HCT116 (cell line): ENCODE measurements at regions not wholly inside any gene's neighbourhood (a gene's known extent, or its start where the extent isn't known, plus 50 kb on each side); places are given as distances from the start of the nearest gene placed in this dataset.

Experiments used
- ATAC-seq: fragments of 200-7000 bp; cut with Tn5 transposase; 2 replicates; pipeline ENCODE4 v1.9.1; 2020; ENCODE audit warnings: mild to moderate bottlenecking, moderate library complexity
- BruUV-seq: library from RNA; stranded (reverse); fragments of 400-500 nt; replicated peaks from 2 replicates; lab custom pipeline; 2021; lab: Mats Ljungman, UMichigan
- CTCF ChIA-PET: fragments of 300-600 bp; sonication (Branson Sonifier 250); formaldehyde crosslinking; loops from one replicate; lab custom pipeline; 2021; ENCODE audit warnings: antibody characterized with exemption; lab: Charles Lee
- POLR2A ChIA-PET: fragments of 300-600, 350-600 bp; sonication (Branson Sonifier 250); formaldehyde crosslinking; loops from one replicate; lab custom pipeline; 2021; ENCODE audit warnings: antibody characterized with exemption; lab: Charles Lee
- RAD21 ChIA-PET, 2 experiments: fragments of 300-600 bp; sonication (Branson Sonifier 250); formaldehyde crosslinking; loops; one replicate each; lab custom pipeline; 2023; ENCODE audit warnings: low total read pairs in 2 of 2; ENCODE audit not compliant: uncharacterized antibody in 2 of 2, unreplicated experiment in 2 of 2, low non-redundant PET in 1 of 2; lab: Charles Lee
- DNase-seq: peaks from one replicate; pipeline ENCODE4 v3.0.0-alpha.2; 2010; ENCODE audit warnings: low read depth, low spot score
- H2AFZ ChIP-seq: fragments of 200-600 bp; shearing (Covaris generic), sonication (generic); 2 replicates; pipeline ENCODE4 v1.6.1; 2017; ENCODE audit warnings: low read depth, mixed run types, mixed read lengths, antibody characterized with exemption, low read length; ENCODE audit not compliant: poor library complexity, severe bottlenecking
- H3K27ac ChIP-seq: 2 replicates; pipeline ENCODE4 v1.5.1; 2012; ENCODE audit warnings: low read depth, low read length
- H3K27me3 ChIP-seq: fragments of 200-600 bp; sonication (generic); 2 replicates; pipeline ENCODE4 v1.6.1; 2016; ENCODE audit warnings: mixed run types, low read length, mixed read lengths; ENCODE audit not compliant: insufficient read depth
- H3K36me3 ChIP-seq, 2 experiments: fragments of 200-500 bp in 1 of 2; fragments of 200-600 bp in 1 of 2; sonication (Bioruptor generic) in 1 of 2; sonication (generic) in 1 of 2; 2 replicates each; pipeline versions ENCODE4 v1.5.1 to v1.6.1; 2014 to 2016; ENCODE audit warnings: low read length in 2 of 2, inconsistent platforms in 1 of 2, mixed read lengths in 1 of 2, mixed run types in 1 of 2; ENCODE audit not compliant: insufficient read depth in 2 of 2, control insufficient read depth in 1 of 2
- H3K4me1 ChIP-seq, 2 experiments: fragments of 200-600 bp in 1 of 2; sonication (generic) in 1 of 2; 2 replicates each; pipeline versions ENCODE4 v1.5.1 to v1.6.1; 2012 to 2017; ENCODE audit warnings: low read length in 2 of 2, inconsistent platforms in 1 of 2, mild to moderate bottlenecking in 1 of 2, mixed read lengths in 1 of 2, mixed run types in 1 of 2, moderate library complexity in 1 of 2; ENCODE audit not compliant: insufficient read depth in 2 of 2, control insufficient read depth in 1 of 2
- H3K4me2 ChIP-seq: fragments of 200-600 bp; sonication (generic); 2 replicates; pipeline ENCODE4 v1.6.1; 2017; ENCODE audit warnings: mixed run types, low read length, mixed read lengths
- H3K4me3 ChIP-seq, 2 experiments: fragments of 200-600 bp in 1 of 2; sonication (generic) in 1 of 2; replicated peaks in 1 of 2; 2 replicates each; pipeline ENCODE4 v1.5.1; 2011 to 2016; ENCODE audit warnings: low read length in 2 of 2, control low read depth in 1 of 2, low read depth in 1 of 2, mild to moderate bottlenecking in 1 of 2, mixed read lengths in 1 of 2, mixed run types in 1 of 2
- H3K79me2 ChIP-seq: fragments of 200-600 bp; sonication (generic); 2 replicates; pipeline ENCODE4 v1.6.1; 2017; ENCODE audit warnings: mild to moderate bottlenecking, mixed run types, low read length, moderate library complexity, mixed read lengths; ENCODE audit not compliant: insufficient read depth
- H3K9ac ChIP-seq: fragments of 200-600 bp; sonication (generic); 2 replicates; pipeline ENCODE4 v1.6.1; 2016; ENCODE audit warnings: low read length, mixed read lengths
- H3K9me2 ChIP-seq: fragments of 200-600 bp; sonication (generic), shearing (Covaris generic); 2 replicates; pipeline ENCODE4 v1.6.1; 2017; ENCODE audit warnings: mixed run types, mild to moderate bottlenecking, moderate library complexity; ENCODE audit not compliant: insufficient read depth
- H3K9me3 ChIP-seq, 2 experiments: fragments of 200-500 bp in 1 of 2; fragments of 200-600 bp in 1 of 2; sonication (Bioruptor generic) in 1 of 2; sonication (generic) in 1 of 2; 2 replicates each; pipeline ENCODE4 v1.6.1; 2014 to 2017; ENCODE audit warnings: low read length in 2 of 2, mixed read lengths in 2 of 2, inconsistent platforms in 1 of 2, low read depth in 1 of 2, mild to moderate bottlenecking in 1 of 2, mixed run types in 1 of 2, moderate library complexity in 1 of 2; ENCODE audit not compliant: control insufficient read depth in 1 of 2, insufficient read depth in 1 of 2
- H4K20me1 ChIP-seq: fragments of 200-600 bp; sonication (generic), shearing (Covaris generic); 2 replicates; pipeline ENCODE4 v1.6.1; 2017; ENCODE audit warnings: mixed run types, mild to moderate bottlenecking, moderate library complexity; ENCODE audit not compliant: insufficient read depth
- CBX3 ChIP-seq: IDR thresholded peaks from 2 replicates; pipeline ENCODE4 v1.6.1; 2012; ENCODE audit warnings: low read depth
- CTCF ChIP-seq, 3 experiments: fragments of 200-600 bp in 1 of 3; sonication (generic) in 1 of 3; IDR thresholded peaks in 2 of 3; conservative IDR thresholded peaks in 1 of 3; 2 replicates each; pipeline ENCODE4 v1.5.1; 2012 to 2017; ENCODE audit warnings: low read depth in 2 of 3, low read length in 2 of 3, antibody characterized with exemption in 1 of 3, borderline replicate concordance in 1 of 3, control low read depth in 1 of 3, mild to moderate bottlenecking in 1 of 3, mixed read lengths in 1 of 3, mixed run types in 1 of 3, moderate library complexity in 1 of 3; ENCODE audit not compliant: insufficient read depth in 1 of 3
- EGR1 ChIP-seq: IDR thresholded peaks from 2 replicates; pipeline ENCODE4 v1.6.1; 2012; ENCODE audit warnings: low read depth
- EZH2 ChIP-seq: fragments of 200-600 bp; sonication (generic); IDR thresholded peaks from 2 replicates; pipeline ENCODE4 v1.6.1; 2017; ENCODE audit warnings: antibody characterized with exemption, mixed run types
- FOSL1 ChIP-seq: IDR thresholded peaks from 2 replicates; pipeline ENCODE4 v1.6.1; 2012; ENCODE audit warnings: low read depth
- JUND ChIP-seq: IDR thresholded peaks from 2 replicates; pipeline ENCODE4 v1.6.1; 2012
- MAX ChIP-seq: IDR thresholded peaks from 2 replicates; pipeline ENCODE4 v1.6.1; 2012
- REST ChIP-seq: IDR thresholded peaks from 2 replicates; pipeline ENCODE4 v1.6.1; 2012; ENCODE audit warnings: low read depth
- SIN3A ChIP-seq: IDR thresholded peaks from 2 replicates; pipeline ENCODE4 v1.6.1; 2012; ENCODE audit warnings: low read depth
- SP1 ChIP-seq: IDR thresholded peaks from 2 replicates; pipeline ENCODE4 v1.6.1; 2012; ENCODE audit warnings: low read depth
- SRF ChIP-seq: IDR thresholded peaks from 2 replicates; pipeline ENCODE4 v1.6.1; 2012; ENCODE audit warnings: low read depth
- TCF7L2 ChIP-seq: IDR thresholded peaks from 2 replicates; pipeline ENCODE4 v1.7.0; 2011; ENCODE audit warnings: borderline replicate concordance, inconsistent platforms; ENCODE audit not compliant: insufficient read depth, insufficient read length; ENCODE audit errors: extremely low read depth
- ZBTB33 ChIP-seq: IDR thresholded peaks from 2 replicates; pipeline ENCODE4 v1.6.1; 2011; ENCODE audit warnings: mild to moderate bottlenecking, low read length, moderate library complexity; ENCODE audit not compliant: insufficient replicate concordance; ENCODE audit errors: extremely low read depth
- ZFX ChIP-seq: fragments of 450-650 bp; IDR thresholded peaks from 2 replicates; pipeline ENCODE4 v1.6.1; 2017
- intact Hi-C: fragments of 100-400 bp; cut with micrococcal nuclease; formaldehyde crosslinking; loops from 2 replicates; pipeline ENCODE4 v1.10.0; 2022

GRCh38 chr13:58843567-58843966 is 1212.0 kb downstream of the PCDH17 start:
- ChIA-PET CTCF (no interaction called here), RAD21 (no interaction called here), POLR2A (no interaction called here)
- Histone ChIP-seq H3K4me1 (no peaks in the 10 kb centered on the region), H3K27ac (no peak overlapping the region), H3K9me3 (peaks cover 4 to 31% of the 10 kb centered on the region in 2 experiments; a peak in 2 of 4 replicates), H2AFZ (no peak overlapping the region), H3K4me3 (no peak overlapping the region), H4K20me1 (no peaks in the 10 kb centered on the region), H3K79me2 (no peaks in the 10 kb centered on the region), H3K27me3 (no peaks in the 10 kb centered on the region), H3K36me3 (no peaks in the 10 kb centered on the region), H3K4me2 (no peak overlapping the region), H3K9ac (no peak overlapping the region), H3K9me2 (no peaks in the 10 kb centered on the region)
- DNase-seq (no peak), ATAC-seq (no peak)
- intact Hi-C loops, result no loop called here
- TF ChIP-seq CBX3, result no peak
- no peak for TF ChIP-seq ZFX
- TF ChIP-seq JUND, result no peak
- TF ChIP-seq SRF, result no peak
- TF ChIP-seq SP1, result no peak
- BruUV-seq, result no TSS peak

GRCh38 chr13:58850161-58850560 is 1218.6 kb downstream of the PCDH17 start:
- H3K4me3 ChIP-seq, result no peak overlapping the region
- ChIA-PET CTCF (no interaction called here), RAD21 (no interaction called here), POLR2A (no interaction called here)
- H2AFZ ChIP-seq, result no peak overlapping the region
- no peaks in the 10 kb centered on the region for H3K9me2 ChIP-seq
- peaks cover 0 to 12% of the 10 kb centered on the region in 2 experiments; a peak in 3 of 4 replicates for H3K9me3 ChIP-seq
- no peaks in the 10 kb centered on the region for H3K27me3 ChIP-seq
- H4K20me1 ChIP-seq, result no peaks in the 10 kb centered on the region
- BruUV-seq, result no TSS peak
- no peaks in the 10 kb centered on the region for H3K4me1 ChIP-seq
- no peak for DNase-seq
- no peaks in the 10 kb centered on the region for H3K79me2 ChIP-seq
- ATAC-seq, result no peak
- H3K36me3 ChIP-seq, result no peaks in the 10 kb centered on the region
- H3K27ac ChIP-seq, result no peak overlapping the region
- intact Hi-C loops, result no loop called here
- H3K9ac ChIP-seq, result no peak overlapping the region
- no peak overlapping the region for H3K4me2 ChIP-seq
- TF ChIP-seq ZBTB33 (no peak), SRF (no peak), REST (no peak), EGR1 (no peak), FOSL1 (no peak), CTCF (IDR thresholded peaks at IDR 0.05 in 2 of 3, conservative IDR thresholded peaks at IDR 0.05 in 1 of 3; ENCODE audit: borderline replicate concordance in 1 of 3, insufficient read depth in 1 of 3, low read depth in 2 of 3, low read length in 2 of 3) (no peak), CBX3 (no peak), JUND (no peak), SIN3A (no peak), MAX (no peak), EZH2 (no peak), TCF7L2 (no peak)
